A549 (cell line): ENCODE measurements at regions not wholly inside any gene's neighbourhood (a gene's known extent, or its start where the extent isn't known, plus 50 kb on each side); places are given as distances from the start of the nearest gene placed in this dataset.

Source experiments
- ATAC-seq, 2 experiments: fragments of 200-7000 bp in 1 of 2; fragments of >200 bp in 1 of 2; cut with Nextera tagmentation in 1 of 2; cut with Tn5 transposase in 1 of 2; 3 replicates each; pipeline versions ENCODE4 v1.8.0 to v1.9.1; 2018 to 2020; ENCODE audit warnings: mild to moderate bottlenecking in 1 of 2, moderate library complexity in 1 of 2
- CTCF ChIA-PET: fragments of 300-600 bp; sonication (Branson Sonifier 250); formaldehyde crosslinking; extraction: SDS; loops from one replicate; lab custom pipeline; 2021; ENCODE audit warnings: antibody characterized with exemption, inconsistent platforms; lab: Yijun Ruan, JAX
- POLR2A ChIA-PET: fragments of 350-600 bp; formaldehyde crosslinking; extraction: SDS; loops from one replicate; lab custom pipeline; 2021; ENCODE audit warnings: antibody characterized with exemption, inconsistent platforms; lab: Yijun Ruan, JAX
- DNase-seq, 2 experiments: peaks; one replicate each; pipeline versions ENCODE4 v3.0.0 to v3.0.0-alpha.2; 2011 to 2016; ENCODE audit warnings: low read depth in 1 of 2, low spot score in 1 of 2
- FAIRE-seq: peaks from 2 replicates; lab custom pipeline; 2011; peaks lifted over from hg19 to GRCh38; lab: Jason Lieb, UNC
- H3K27ac ChIP-seq, 2 experiments: fragments of >200 bp; sonication (Bioruptor Twin); formaldehyde crosslinking; 3 replicates each; pipeline ENCODE4 v1.5.1; 2016 to 2017
- H3K4me1 ChIP-seq: fragments of >200 bp; sonication (Bioruptor Twin); formaldehyde crosslinking; 3 replicates; pipeline ENCODE4 v1.6.1; 2016
- H3K4me2 ChIP-seq: fragments of >200 bp; sonication (Bioruptor Twin); formaldehyde crosslinking; 3 replicates; pipeline ENCODE4 v1.6.1; 2016
- H3K4me3 ChIP-seq: fragments of >200 bp; sonication (Bioruptor Twin); formaldehyde crosslinking; 3 replicates; pipeline ENCODE4 v1.5.1; 2016
- H3K9me3 ChIP-seq: fragments of >200 bp; sonication (Bioruptor Twin); formaldehyde crosslinking; 3 replicates; pipeline ENCODE4 v1.6.1; 2016
- BHLHE40 ChIP-seq: IDR thresholded peaks from 2 replicates; pipeline ENCODE4 v1.6.1; 2012; ENCODE audit warnings: low read depth, low read length, inconsistent platforms
- CBX2 ChIP-seq: fragments of 200-600 bp; sonication (generic); IDR thresholded peaks from 2 replicates; pipeline ENCODE4 v1.6.1; 2016; ENCODE audit warnings: low read depth, mild to moderate bottlenecking, borderline replicate concordance
- CHD2 ChIP-seq: fragments of 150-350 bp; IDR thresholded peaks from 2 replicates; pipeline ENCODE4 v1.6.1; 2014; ENCODE audit warnings: low read length; ENCODE audit not compliant: partially characterized antibody
- CHD4 ChIP-seq: fragments of 200-600 bp; sonication (generic); IDR thresholded peaks from 2 replicates; pipeline ENCODE4 v1.6.1; 2016; ENCODE audit warnings: antibody characterized with exemption, mild to moderate bottlenecking, borderline replicate concordance
- EHF ChIP-seq: fragments of 250-450 bp; sonication (Bioruptor Pico); IDR thresholded peaks from 2 replicates; pipeline ENCODE4 v1.5.0; 2020; ENCODE audit warnings: mild to moderate bottlenecking
- EHMT2 ChIP-seq: fragments of 200-600 bp; sonication (generic); IDR thresholded peaks from 2 replicates; pipeline ENCODE4 v1.6.1; 2016; ENCODE audit warnings: antibody characterized with exemption, low read depth, mild to moderate bottlenecking, moderate library complexity
- ESRRA ChIP-seq: fragments of 150-350 bp; IDR thresholded peaks from 2 replicates; pipeline ENCODE4 v1.6.1; 2014; ENCODE audit warnings: mild to moderate bottlenecking, low read length, borderline replicate concordance
- FOSB ChIP-seq: fragments of 250-450 bp; sonication (Bioruptor Pico); IDR thresholded peaks from 2 replicates; pipeline ENCODE4 v1.5.0; 2020; ENCODE audit warnings: mild to moderate bottlenecking, moderate library complexity
- FOXS1 ChIP-seq: fragments of 250-450 bp; sonication (Bioruptor Pico); IDR thresholded peaks from 2 replicates; pipeline ENCODE4 v1.5.0; 2020; ENCODE audit warnings: mild to moderate bottlenecking, moderate library complexity
- HEYL ChIP-seq: fragments of 250-450 bp; sonication (Bioruptor Pico); IDR thresholded peaks from 2 replicates; pipeline ENCODE4 v1.8.0; 2021; ENCODE audit warnings: mild to moderate bottlenecking, moderate library complexity
- HOXB13 ChIP-seq: fragments of 250-450 bp; sonication (Bioruptor Pico); IDR thresholded peaks from 2 replicates; pipeline ENCODE4 v1.5.0; 2020; ENCODE audit warnings: low read depth, mild to moderate bottlenecking, moderate library complexity
- HOXB5 ChIP-seq: fragments of 250-450 bp; sonication (Bioruptor Pico); IDR thresholded peaks from 2 replicates; pipeline ENCODE4 v1.5.0; 2020; ENCODE audit warnings: mild to moderate bottlenecking, moderate library complexity
- JUN ChIP-seq, 2 experiments: fragments of >200 bp; sonication (Bioruptor Twin); formaldehyde crosslinking; IDR thresholded peaks; 2 replicates in 1 of 2; 3 replicates in 1 of 2; pipeline ENCODE4 v1.6.1; 2016 to 2017
- JUNB ChIP-seq: fragments of >200 bp; sonication (Bioruptor Twin); formaldehyde crosslinking; IDR thresholded peaks from 2 replicates; pipeline ENCODE4 v1.6.1; 2016
- MAZ ChIP-seq: fragments of 150-350 bp; IDR thresholded peaks from 2 replicates; pipeline ENCODE4 v1.6.1; 2014; ENCODE audit warnings: antibody characterized with exemption, low read depth, low read length, borderline replicate concordance
- MYC ChIP-seq: IDR thresholded peaks from 2 replicates; pipeline ENCODE4 v1.6.1; 2012; ENCODE audit warnings: mild to moderate bottlenecking, inconsistent platforms, low read length, improper control_type of control experiment, borderline replicate concordance
- NPAS2 ChIP-seq: fragments of 250-450 bp; sonication (Bioruptor Pico); IDR thresholded peaks from 2 replicates; pipeline ENCODE4 v1.8.0; 2022; ENCODE audit warnings: mild to moderate bottlenecking, moderate library complexity, borderline replicate concordance
- PHF8 ChIP-seq: fragments of 200-600 bp; sonication (generic); IDR thresholded peaks from 2 replicates; pipeline ENCODE4 v1.6.1; 2016; ENCODE audit warnings: low read depth, mild to moderate bottlenecking, antibody characterized with exemption, moderate library complexity, borderline replicate concordance
- POLR2A ChIP-seq: IDR thresholded peaks from 2 replicates; pipeline ENCODE4 v1.6.1; 2012; ENCODE audit warnings: mild to moderate bottlenecking, low read length
- POLR2AphosphoS2 ChIP-seq: conservative IDR thresholded peaks from 2 replicates; pipeline ENCODE4 v1.6.1; 2012; ENCODE audit warnings: low read length, improper control_type of control experiment, inconsistent platforms
- RAD21 ChIP-seq, 2 experiments: fragments of >200 bp in 1 of 2; sonication (Bioruptor Twin) in 1 of 2; formaldehyde crosslinking in 1 of 2; IDR thresholded peaks in 1 of 2; conservative IDR thresholded peaks in 1 of 2; 2 replicates in 1 of 2; 3 replicates in 1 of 2; pipeline ENCODE4 v1.6.1; 2012 to 2018; ENCODE audit warnings: inconsistent platforms in 1 of 2
- RCOR1 ChIP-seq: fragments of 150-350 bp; IDR thresholded peaks from 2 replicates; pipeline ENCODE4 v1.6.1; 2014; ENCODE audit warnings: antibody characterized with exemption, low read length, low read depth
- RFX5 ChIP-seq: fragments of 450-650 bp; IDR thresholded peaks from 2 replicates; pipeline ENCODE4 v1.7.1; 2014; ENCODE audit warnings: antibody characterized with exemption, mild to moderate bottlenecking, moderate library complexity
- SMC3 ChIP-seq: fragments of >200 bp; sonication (Bioruptor Twin); formaldehyde crosslinking; IDR thresholded peaks from 3 replicates; pipeline ENCODE4 v1.6.1; 2018; ENCODE audit warnings: inconsistent platforms
- ZFP36 ChIP-seq: fragments of 450-650 bp; IDR thresholded peaks from 2 replicates; pipeline ENCODE4 v1.6.1; 2014; ENCODE audit warnings: borderline replicate concordance; ENCODE audit not compliant: partially characterized antibody
- WGBS: methylation state at CpG from one replicate; pipeline ENCODE4 v1.1.6; 2017; ENCODE audit errors: missing lambda C conversion rate; 5-methylcytosine and 5-hydroxymethylcytosine counted together
- TF ChIP-seq, protein P1 (sequence below): fragments of 200-600 bp; sonication (generic); IDR thresholded peaks from 2 replicates; pipeline ENCODE4 v1.6.1; 2016; ENCODE audit warnings: antibody characterized with exemption, mild to moderate bottlenecking, moderate library complexity
- TF ChIP-seq, protein P2 (sequence below): fragments of >200 bp; sonication (Bioruptor Twin); formaldehyde crosslinking; IDR thresholded peaks from 2 replicates; pipeline ENCODE4 v1.6.1; 2016
- TF ChIP-seq, protein P3 (sequence below): IDR thresholded peaks from 2 replicates; pipeline ENCODE4 v1.6.1; 2012; ENCODE audit warnings: low read depth, borderline replicate concordance
- TF ChIP-seq, protein P4 (sequence below): fragments of 250-450 bp; sonication (Bioruptor Pico); IDR thresholded peaks from 2 replicates; pipeline ENCODE4 v1.5.0; 2021; ENCODE audit warnings: mild to moderate bottlenecking, moderate library complexity, borderline replicate concordance
- TF ChIP-seq, protein P5 (sequence below): IDR thresholded peaks from 2 replicates; pipeline ENCODE4 v1.6.1; 2012

DNA sequence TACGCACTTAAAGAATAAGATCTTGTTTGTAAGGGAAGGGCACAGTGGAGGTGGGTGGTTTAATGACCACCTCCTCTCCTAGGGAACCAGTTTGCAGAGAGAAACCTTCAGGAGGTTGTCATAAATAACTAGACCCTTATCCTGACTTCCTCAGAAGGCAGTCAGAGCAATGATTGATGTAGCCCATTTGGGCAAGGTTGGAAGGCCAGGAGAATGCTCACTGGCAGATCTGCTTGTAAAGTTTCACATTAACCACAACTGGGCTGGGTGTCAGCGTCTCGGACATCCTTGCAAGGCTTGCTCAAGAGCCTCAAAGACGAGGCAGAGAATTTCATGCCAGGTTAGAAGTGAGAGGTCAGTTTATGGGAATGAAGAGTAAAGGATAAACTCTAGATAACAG lies 87.6 kb upstream of the TRABD2B start:
- Histone ChIP-seq H3K4me1 (no peaks in the 10 kb centered on the region), H3K4me3 (no peak overlapping the region), H3K9me3 (no peaks in the 10 kb centered on the region), H3K27ac (no peak overlapping the region), H3K4me2 (no peak overlapping the region)
- no peak for ATAC-seq
- no peak for TF ChIP-seq MYC
- no peak for TF ChIP-seq BHLHE40
- TF ChIP-seq FOXS1 (CRISPR knock-in tag): no peak
- TF ChIP-seq, protein P1, sequence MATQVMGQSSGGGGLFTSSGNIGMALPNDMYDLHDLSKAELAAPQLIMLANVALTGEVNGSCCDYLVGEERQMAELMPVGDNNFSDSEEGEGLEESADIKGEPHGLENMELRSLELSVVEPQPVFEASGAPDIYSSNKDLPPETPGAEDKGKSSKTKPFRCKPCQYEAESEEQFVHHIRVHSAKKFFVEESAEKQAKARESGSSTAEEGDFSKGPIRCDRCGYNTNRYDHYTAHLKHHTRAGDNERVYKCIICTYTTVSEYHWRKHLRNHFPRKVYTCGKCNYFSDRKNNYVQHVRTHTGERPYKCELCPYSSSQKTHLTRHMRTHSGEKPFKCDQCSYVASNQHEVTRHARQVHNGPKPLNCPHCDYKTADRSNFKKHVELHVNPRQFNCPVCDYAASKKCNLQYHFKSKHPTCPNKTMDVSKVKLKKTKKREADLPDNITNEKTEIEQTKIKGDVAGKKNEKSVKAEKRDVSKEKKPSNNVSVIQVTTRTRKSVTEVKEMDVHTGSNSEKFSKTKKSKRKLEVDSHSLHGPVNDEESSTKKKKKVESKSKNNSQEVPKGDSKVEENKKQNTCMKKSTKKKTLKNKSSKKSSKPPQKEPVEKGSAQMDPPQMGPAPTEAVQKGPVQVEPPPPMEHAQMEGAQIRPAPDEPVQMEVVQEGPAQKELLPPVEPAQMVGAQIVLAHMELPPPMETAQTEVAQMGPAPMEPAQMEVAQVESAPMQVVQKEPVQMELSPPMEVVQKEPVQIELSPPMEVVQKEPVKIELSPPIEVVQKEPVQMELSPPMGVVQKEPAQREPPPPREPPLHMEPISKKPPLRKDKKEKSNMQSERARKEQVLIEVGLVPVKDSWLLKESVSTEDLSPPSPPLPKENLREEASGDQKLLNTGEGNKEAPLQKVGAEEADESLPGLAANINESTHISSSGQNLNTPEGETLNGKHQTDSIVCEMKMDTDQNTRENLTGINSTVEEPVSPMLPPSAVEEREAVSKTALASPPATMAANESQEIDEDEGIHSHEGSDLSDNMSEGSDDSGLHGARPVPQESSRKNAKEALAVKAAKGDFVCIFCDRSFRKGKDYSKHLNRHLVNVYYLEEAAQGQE: no peak
- TF ChIP-seq MAZ: no peak
- TF ChIP-seq EHF (CRISPR knock-in tag): no peak
- TF ChIP-seq RFX5: no peak
- no peak for TF ChIP-seq CHD2
- TF ChIP-seq JUN (IDR thresholded peaks at IDR 0.05): no peak
- TF ChIP-seq ESRRA: no peak
- no peak for TF ChIP-seq SMC3
- no peak for TF ChIP-seq CBX2
- no peak for TF ChIP-seq FOSB (CRISPR knock-in tag)
- TF ChIP-seq HOXB5 (CRISPR knock-in tag): no peak
- TF ChIP-seq, protein P2, sequence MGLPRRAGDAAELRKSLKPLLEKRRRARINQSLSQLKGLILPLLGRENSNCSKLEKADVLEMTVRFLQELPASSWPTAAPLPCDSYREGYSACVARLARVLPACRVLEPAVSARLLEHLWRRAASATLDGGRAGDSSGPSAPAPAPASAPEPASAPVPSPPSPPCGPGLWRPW: no peak
- TF ChIP-seq, protein P3, sequence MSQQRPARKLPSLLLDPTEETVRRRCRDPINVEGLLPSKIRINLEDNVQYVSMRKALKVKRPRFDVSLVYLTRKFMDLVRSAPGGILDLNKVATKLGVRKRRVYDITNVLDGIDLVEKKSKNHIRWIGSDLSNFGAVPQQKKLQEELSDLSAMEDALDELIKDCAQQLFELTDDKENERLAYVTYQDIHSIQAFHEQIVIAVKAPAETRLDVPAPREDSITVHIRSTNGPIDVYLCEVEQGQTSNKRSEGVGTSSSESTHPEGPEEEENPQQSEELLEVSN: no peak
- no peak for TF ChIP-seq ZFP36
- TF ChIP-seq NPAS2 (CRISPR knock-in tag): no peak
- TF ChIP-seq RAD21 (conservative IDR thresholded peaks at IDR 0.05 in 1 of 2, IDR thresholded peaks at IDR 0.05 in 1 of 2): no peak
- TF ChIP-seq CHD4: no peak
- 1% methylated on average over 4 of the region's 4 CpGs for WGBS
- FAIRE-seq: no peak
- CTCF ChIA-PET: no interaction called here
- POLR2A ChIA-PET: no interaction called here
- no peak for DNase-seq

DNA sequence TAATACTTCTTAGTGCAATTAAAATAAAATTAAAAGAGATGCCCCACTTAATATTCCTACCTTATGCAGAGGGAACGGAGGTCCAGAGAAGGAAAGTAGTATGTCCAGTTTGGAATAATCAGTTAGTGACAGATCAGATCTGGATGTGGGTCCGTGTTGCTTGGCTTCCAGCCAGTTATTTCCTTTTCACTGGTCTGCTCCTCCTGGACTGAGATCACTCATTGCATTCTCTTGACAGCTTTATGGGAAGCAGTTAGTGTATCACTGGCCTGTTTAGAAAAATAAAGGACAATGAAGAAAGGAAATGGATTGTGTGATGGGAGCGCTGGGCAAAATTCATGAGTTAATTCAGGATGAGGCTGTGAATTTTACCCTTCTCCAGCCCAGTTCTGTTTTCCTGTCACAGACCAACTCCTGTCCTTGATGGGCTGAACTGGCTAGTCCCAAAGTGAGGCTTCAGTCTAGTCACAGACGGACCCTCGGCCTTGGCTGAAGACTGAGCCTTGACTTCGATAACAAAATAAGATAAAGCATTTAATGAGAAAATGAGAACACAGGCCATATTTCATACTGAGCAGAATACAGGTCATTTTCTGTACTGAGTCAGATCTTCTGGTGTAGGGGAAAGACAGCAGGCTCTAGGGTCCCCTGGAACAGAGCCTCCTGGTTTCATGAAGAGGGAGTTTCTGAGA lies 85.2 kb upstream of the TRABD2B start:
- 25% methylated on average over 6 of the region's 6 CpGs for WGBS
- no peak overlapping the region for H3K4me2 ChIP-seq
- no peak overlapping the region for H3K27ac ChIP-seq
- no peaks in the 10 kb centered on the region for H3K4me1 ChIP-seq
- no peak overlapping the region for H3K4me3 ChIP-seq
- FAIRE-seq (no peak), DNase-seq (no peak), ATAC-seq (no peak)
- ChIA-PET CTCF (interaction anchor here (2.4 kb wide), 1 partner anchor 11 kb away, joined by 10 read pairs; no protein-coding TSS in a partner anchor), POLR2A (no interaction called here)
- H3K9me3 ChIP-seq: no peaks in the 10 kb centered on the region
- TF ChIP-seq JUNB (no peak), EHMT2 (no peak), HOXB13 (CRISPR knock-in tag) (no peak), POLR2AphosphoS2 (no peak), RFX5 (no peak), HOXB5 (CRISPR knock-in tag) (no peak), JUN (IDR thresholded peaks at IDR 0.05) (no peak), HEYL (CRISPR knock-in tag) (no peak), POLR2A (no peak), RCOR1 (no peak), PHF8 (no peak)
- TF ChIP-seq, protein P3: no peak
- TF ChIP-seq, protein P4, sequence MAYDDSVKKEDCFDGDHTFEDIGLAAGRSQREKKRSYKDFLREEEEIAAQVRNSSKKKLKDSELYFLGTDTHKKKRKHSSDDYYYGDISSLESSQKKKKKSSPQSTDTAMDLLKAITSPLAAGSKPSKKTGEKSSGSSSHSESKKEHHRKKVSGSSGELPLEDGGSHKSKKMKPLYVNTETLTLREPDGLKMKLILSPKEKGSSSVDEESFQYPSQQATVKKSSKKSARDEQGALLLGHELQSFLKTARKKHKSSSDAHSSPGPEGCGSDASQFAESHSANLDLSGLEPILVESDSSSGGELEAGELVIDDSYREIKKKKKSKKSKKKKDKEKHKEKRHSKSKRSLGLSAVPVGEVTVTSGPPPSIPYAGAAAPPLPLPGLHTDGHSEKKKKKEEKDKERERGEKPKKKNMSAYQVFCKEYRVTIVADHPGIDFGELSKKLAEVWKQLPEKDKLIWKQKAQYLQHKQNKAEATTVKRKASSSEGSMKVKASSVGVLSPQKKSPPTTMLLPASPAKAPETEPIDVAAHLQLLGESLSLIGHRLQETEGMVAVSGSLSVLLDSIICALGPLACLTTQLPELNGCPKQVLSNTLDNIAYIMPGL: no peak
- TF ChIP-seq, protein P5, sequence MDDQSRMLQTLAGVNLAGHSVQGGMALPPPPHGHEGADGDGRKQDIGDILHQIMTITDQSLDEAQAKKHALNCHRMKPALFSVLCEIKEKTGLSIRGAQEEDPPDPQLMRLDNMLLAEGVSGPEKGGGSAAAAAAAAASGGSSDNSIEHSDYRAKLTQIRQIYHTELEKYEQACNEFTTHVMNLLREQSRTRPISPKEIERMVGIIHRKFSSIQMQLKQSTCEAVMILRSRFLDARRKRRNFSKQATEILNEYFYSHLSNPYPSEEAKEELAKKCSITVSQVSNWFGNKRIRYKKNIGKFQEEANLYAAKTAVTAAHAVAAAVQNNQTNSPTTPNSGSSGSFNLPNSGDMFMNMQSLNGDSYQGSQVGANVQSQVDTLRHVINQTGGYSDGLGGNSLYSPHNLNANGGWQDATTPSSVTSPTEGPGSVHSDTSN: no peak
